NT2/D1 (cell line): ENCODE measurements at regions not wholly inside any gene's neighbourhood (a gene's known extent, or its start where the extent isn't known, plus 50 kb on each side); places are given as distances from the start of the nearest gene placed in this dataset.

ENCODE experiments used
- SUZ12 ChIP-seq: IDR thresholded peaks from 2 replicates; pipeline ENCODE4 v1.6.1; 2011; ENCODE audit not compliant: insufficient read length, insufficient read depth; ENCODE audit errors: extremely low read depth
- ZNF274 ChIP-seq: IDR thresholded peaks from 2 replicates; pipeline ENCODE4 v1.6.1; 2011; ENCODE audit warnings: mild to moderate bottlenecking, low read depth, low read length

DNA sequence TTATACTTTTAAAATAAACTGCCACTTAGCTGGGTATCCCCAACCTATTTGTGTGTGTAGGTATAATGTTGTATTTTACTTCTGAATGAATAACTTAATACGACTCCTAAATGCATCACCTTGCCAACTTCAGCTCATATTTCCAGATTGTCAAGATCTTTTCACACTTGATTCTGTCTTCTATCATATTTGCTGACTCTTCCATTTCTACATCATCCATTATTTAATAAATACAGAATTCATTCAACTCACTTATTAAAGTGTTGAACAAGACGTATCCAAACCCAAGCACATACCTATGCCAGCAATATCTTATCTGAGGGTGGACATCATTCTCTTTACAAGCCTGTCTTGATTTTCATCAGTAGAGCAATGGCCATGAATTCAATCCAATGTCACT lies 91.2 kb upstream of the FAM47C start:
- no peak for TF ChIP-seq SUZ12
- TF ChIP-seq ZNF274: no peak
